Activated naive CD4-positive, alpha-beta T cell treated with anti-CD3 and anti-CD28 coated beads for 36 hours (primary cell): ENCODE measurements at regions not wholly inside any gene's neighbourhood (a gene's known extent, or its start where the extent isn't known, plus 50 kb on each side); places are given as distances from the start of the nearest gene placed in this dataset.
"Not testable (repeated sequence)": the region's sequence is repeated elsewhere in the genome, so short reads cannot be mapped to it uniquely, and the experiment has no call there.

ENCODE experiments used
- CTCF ChIA-PET: fragments of 350-600 bp; sonication (Branson Sonifier 250); formaldehyde crosslinking; loops from one replicate; lab custom pipeline; 2021; ENCODE audit warnings: antibody characterized with exemption; lab: Charles Lee
- DNase-seq: peaks from one replicate; pipeline ENCODE4 v3.0.0-alpha.2; 2020
- H3K27ac Mint-ChIP-seq: one replicate; pipeline ENCODE4 v1.8.0; 2021; ENCODE audit warnings: mild to moderate bottlenecking, mixed read lengths
- H3K27me3 Mint-ChIP-seq: one replicate; pipeline ENCODE4 v1.8.0; 2021; ENCODE audit warnings: low read depth, mixed read lengths
- H3K36me3 Mint-ChIP-seq: one replicate; pipeline ENCODE4 v1.8.0; 2021; ENCODE audit warnings: low read depth, mixed read lengths
- H3K4me1 Mint-ChIP-seq: one replicate; pipeline ENCODE4 v1.8.0; 2021; ENCODE audit warnings: low read depth, mixed read lengths
- H3K4me3 Mint-ChIP-seq: one replicate; pipeline ENCODE4 v1.8.0; 2021; ENCODE audit warnings: mild to moderate bottlenecking, moderate library complexity, mixed read lengths
- H3K9me3 Mint-ChIP-seq: one replicate; pipeline ENCODE4 v1.8.0; 2021; ENCODE audit warnings: mixed read lengths
- intact Hi-C: fragments of 100-400 bp; cut with micrococcal nuclease; formaldehyde crosslinking; loops from one replicate; pipeline ENCODE4 v1.15.1; 2023

DNA sequence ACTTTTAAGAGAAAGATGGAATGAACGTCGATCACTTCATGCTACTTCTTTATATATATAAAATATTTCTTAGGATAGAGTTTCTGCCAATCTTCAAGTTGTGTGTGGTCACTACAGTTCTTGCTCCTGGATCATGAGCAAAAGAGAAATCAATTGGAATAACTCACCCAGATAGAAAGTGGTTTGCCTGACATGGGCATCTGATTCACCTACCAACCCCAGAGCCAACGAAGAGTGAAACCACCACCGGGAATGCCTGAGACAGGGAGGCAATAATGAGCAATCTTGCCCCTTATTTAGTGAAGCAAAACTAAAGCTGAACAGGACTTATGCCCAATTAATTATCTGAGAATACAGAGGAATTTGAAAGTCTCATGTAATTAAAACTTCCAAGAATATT lies 250.2 kb upstream of the REG3G start:
- CTCF ChIA-PET, result no interaction called here
- no peak overlapping the region for H3K27ac Mint-ChIP-seq
- intact Hi-C loops, result no loop called here

GRCh38 chr2:78778756-78779510 lies 246.6 kb upstream of the REG3G start:
- intact Hi-C loops, result no loop called here
- CTCF ChIA-PET, result no interaction called here
- no peaks in the 10 kb centered on the region for H3K36me3 Mint-ChIP-seq
- H3K27me3 Mint-ChIP-seq, result no peaks in the 10 kb centered on the region
- H3K4me1 Mint-ChIP-seq, result no peaks in the 10 kb centered on the region
- no peak overlapping the region for H3K27ac Mint-ChIP-seq
- H3K9me3 Mint-ChIP-seq, result peaks cover 12% of the 10 kb centered on the region
- H3K4me3 Mint-ChIP-seq, result no peak overlapping the region
- DNase-seq, result no peak

More for the DNA sequence above, 250.2 kb upstream of the REG3G start:
- H3K4me1 Mint-ChIP-seq, result no peaks in the 10 kb centered on the region
- H3K9me3 Mint-ChIP-seq, result peaks cover 11% of the 10 kb centered on the region
- DNase-seq, result no peak
- no peaks in the 10 kb centered on the region for H3K36me3 Mint-ChIP-seq
- no peaks in the 10 kb centered on the region for H3K27me3 Mint-ChIP-seq
- no peak overlapping the region for H3K4me3 Mint-ChIP-seq

- no peaks in the 10 kb centered on the region for H3K36me3 Mint-ChIP-seq
- H3K4me1 Mint-ChIP-seq, result no peaks in the 10 kb centered on the region
- intact Hi-C loops, result no loop called here
- no peaks in the 10 kb centered on the region for H3K27me3 Mint-ChIP-seq
- CTCF ChIA-PET, result no interaction called here
- H3K27ac Mint-ChIP-seq, result no peak overlapping the region
- no peak for DNase-seq
- no peak overlapping the region for H3K4me3 Mint-ChIP-seq
- peaks cover 12% of the 10 kb centered on the region for H3K9me3 Mint-ChIP-seq
Observed at GRCh38 chr2:78779761-78780160, 245.7 kb upstream of the REG3G start.

DNA sequence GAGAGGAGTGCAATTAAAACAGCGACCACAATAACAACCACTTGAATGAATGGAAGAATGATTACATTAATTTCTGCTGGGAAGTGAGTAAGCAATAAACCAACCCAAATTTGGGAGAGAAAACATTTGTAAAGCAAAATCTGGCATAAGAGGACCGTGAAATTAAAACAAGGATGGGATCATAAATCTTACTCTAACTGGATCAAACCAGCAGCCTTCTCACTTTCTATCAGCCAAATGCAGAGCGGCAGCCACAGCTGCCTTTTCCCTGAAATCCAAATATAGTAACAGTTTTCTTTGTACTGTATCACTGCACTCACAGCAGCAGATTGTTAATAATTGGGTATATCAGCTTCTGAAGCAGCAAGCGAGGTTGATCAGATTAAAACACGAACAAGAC lies 245.2 kb upstream of the REG3G start:
- DNase-seq, result no peak
- Mint-ChIP-seq H3K4me3 (no peak overlapping the region), H3K27me3 (no peaks in the 10 kb centered on the region), H3K9me3 (peaks cover 12% of the 10 kb centered on the region), H3K27ac (no peak overlapping the region), H3K36me3 (no peaks in the 10 kb centered on the region), H3K4me1 (no peaks in the 10 kb centered on the region)
- intact Hi-C loops, result no loop called here
- CTCF ChIA-PET, result no interaction called here

- no peak for DNase-seq
- Mint-ChIP-seq H3K27ac (no peak overlapping the region), H3K4me1 (no peaks in the 10 kb centered on the region), H3K4me3 (no peak overlapping the region), H3K27me3 (no peaks in the 10 kb centered on the region), H3K36me3 (no peaks in the 10 kb centered on the region), H3K9me3 (peaks cover 12% of the 10 kb centered on the region)
- intact Hi-C loops, result no loop called here
- CTCF ChIA-PET, result no interaction called here
Observed at GRCh38 chr2:78780864-78781583, 244.5 kb upstream of the REG3G start.

DNA sequence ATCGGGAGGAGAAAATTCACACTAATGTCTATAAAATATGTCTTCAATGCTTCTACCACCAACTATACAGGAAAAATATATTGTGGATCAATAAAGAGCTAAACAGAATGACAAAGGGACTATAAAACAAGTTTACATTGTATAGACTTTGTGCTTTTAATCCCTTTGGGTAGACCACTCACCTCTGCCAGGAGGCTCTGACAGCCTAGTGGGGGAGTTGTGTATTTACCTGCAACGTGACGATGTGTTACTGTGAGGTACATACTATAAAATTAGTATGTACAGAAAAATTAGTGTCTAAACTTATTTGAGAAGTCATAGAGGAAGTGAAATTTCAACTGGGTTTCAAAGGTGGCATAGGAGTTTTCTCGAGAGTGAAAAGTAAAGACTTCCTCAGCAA lies 243.3 kb upstream of the REG3G start:
- H3K36me3 Mint-ChIP-seq, result no peaks in the 10 kb centered on the region
- no peaks in the 10 kb centered on the region for H3K27me3 Mint-ChIP-seq
- DNase-seq, result no peak
- intact Hi-C loops, result no loop called here
- H3K9me3 Mint-ChIP-seq, result peaks cover 12% of the 10 kb centered on the region
- no peaks in the 10 kb centered on the region for H3K4me1 Mint-ChIP-seq
- CTCF ChIA-PET, result interaction anchor here (0.7 kb wide), 1 partner anchor 31 kb away, joined by 3 read pairs; no protein-coding TSS in a partner anchor
- H3K4me3 Mint-ChIP-seq, result no peak overlapping the region
- no peak overlapping the region for H3K27ac Mint-ChIP-seq

GRCh38 chr2:78811955-78812610 lies 213.4 kb upstream of the REG3G start:
- no peak overlapping the region for H3K4me3 Mint-ChIP-seq
- no peak for DNase-seq
- CTCF ChIA-PET, result no interaction called here
- peaks cover 14% of the 10 kb centered on the region for H3K9me3 Mint-ChIP-seq
- no peak overlapping the region for H3K27ac Mint-ChIP-seq
- no peaks in the 10 kb centered on the region for H3K27me3 Mint-ChIP-seq
- H3K4me1 Mint-ChIP-seq, result no peaks in the 10 kb centered on the region
- no peaks in the 10 kb centered on the region for H3K36me3 Mint-ChIP-seq
- intact Hi-C loops, result no loop called here

GRCh38 chr2:78814331-78814986 lies 211.0 kb upstream of the REG3G start:
- H3K36me3 Mint-ChIP-seq, result no peaks in the 10 kb centered on the region
- H3K27ac Mint-ChIP-seq, result no peak overlapping the region
- CTCF ChIA-PET, result no interaction called here
- H3K9me3 Mint-ChIP-seq, result peaks cover 7% of the 10 kb centered on the region
- no peak for DNase-seq
- no peaks in the 10 kb centered on the region for H3K4me1 Mint-ChIP-seq
- H3K4me3 Mint-ChIP-seq, result no peak overlapping the region
- no peaks in the 10 kb centered on the region for H3K27me3 Mint-ChIP-seq
- intact Hi-C loops, result no loop called here

- DNase-seq, result no peak
- H3K36me3 Mint-ChIP-seq, result no peaks in the 10 kb centered on the region
- intact Hi-C loops, result no loop called here
- H3K4me3 Mint-ChIP-seq, result no peak overlapping the region
- H3K27me3 Mint-ChIP-seq, result no peaks in the 10 kb centered on the region
- no peak overlapping the region for H3K27ac Mint-ChIP-seq
- peaks cover 7% of the 10 kb centered on the region for H3K9me3 Mint-ChIP-seq
- CTCF ChIA-PET, result no interaction called here
- no peaks in the 10 kb centered on the region for H3K4me1 Mint-ChIP-seq
Observed at GRCh38 chr2:78817430-78817829, 208.1 kb upstream of the REG3G start.

DNA sequence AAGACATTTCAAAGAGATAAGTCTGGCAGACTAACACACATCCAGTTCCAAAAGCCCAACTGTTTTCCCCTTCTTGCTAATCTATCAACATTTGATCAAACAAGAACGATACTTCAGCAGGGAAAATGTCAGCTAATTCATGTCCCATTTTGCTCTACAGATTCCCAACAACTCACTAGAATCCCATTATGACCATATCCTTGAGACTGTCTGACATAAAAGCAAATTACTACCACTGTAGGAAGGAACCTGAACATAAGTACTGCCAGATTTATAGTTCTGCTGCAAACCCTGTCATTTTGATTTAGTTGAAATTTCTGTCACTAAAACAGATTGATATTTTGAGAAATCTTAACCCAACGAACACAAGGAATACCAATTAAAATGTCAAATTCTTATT lies 193.0 kb upstream of the REG3G start:
- Mint-ChIP-seq H3K27ac (no peak overlapping the region), H3K4me3 (no peak overlapping the region), H3K4me1 (no peaks in the 10 kb centered on the region), H3K36me3 (no peaks in the 10 kb centered on the region), H3K9me3 (no peaks in the 10 kb centered on the region), H3K27me3 (no peaks in the 10 kb centered on the region)
- DNase-seq, result no peak
- intact Hi-C loops, result no loop called here
- CTCF ChIA-PET, result no interaction called here

DNA sequence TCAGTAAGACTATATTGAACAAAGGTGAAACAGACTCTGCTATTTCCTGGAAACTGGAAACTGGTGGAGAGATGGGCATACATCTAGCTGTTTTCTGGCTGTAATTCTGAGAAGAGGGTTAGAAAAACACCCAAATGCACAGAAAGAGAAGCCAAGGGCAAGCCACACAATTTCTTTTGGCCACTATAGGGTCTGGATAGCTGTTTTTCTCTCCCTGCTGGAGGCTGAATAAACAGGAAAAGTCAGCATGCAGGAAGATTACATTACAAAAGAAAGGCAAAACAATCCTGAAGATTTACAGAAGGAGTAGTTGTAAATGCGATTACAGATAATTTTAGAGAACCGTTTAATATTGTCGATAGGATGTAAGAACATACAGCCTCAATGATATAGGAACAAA lies 186.2 kb upstream of the REG3G start:
- Mint-ChIP-seq H3K27me3 (no peaks in the 10 kb centered on the region), H3K27ac (no peak overlapping the region), H3K36me3 (no peaks in the 10 kb centered on the region), H3K9me3 (peaks cover 11% of the 10 kb centered on the region), H3K4me3 (no peak overlapping the region), H3K4me1 (no peaks in the 10 kb centered on the region)
- CTCF ChIA-PET, result no interaction called here
- intact Hi-C loops, result no loop called here
- no peak for DNase-seq

- H3K27ac Mint-ChIP-seq, intact Hi-C loops, H3K4me3 Mint-ChIP-seq, H3K36me3 Mint-ChIP-seq, CTCF ChIA-PET, H3K27me3 Mint-ChIP-seq, H3K4me1 Mint-ChIP-seq, DNase-seq: not testable (repeated sequence)
- H3K9me3 Mint-ChIP-seq, result peaks cover 11% of the 10 kb centered on the region
Observed at GRCh38 chr2:78840311-78840710, 185.2 kb upstream of the REG3G start.
